AG04450 (cell line): ENCODE measurements at regions not wholly inside any gene's neighbourhood (a gene's known extent, or its start where the extent isn't known, plus 50 kb on each side); places are given as distances from the start of the nearest gene placed in this dataset.
"Not testable (repeated sequence)": the region's sequence is repeated elsewhere in the genome, so short reads cannot be mapped to it uniquely, and the experiment has no call there.

Experiments
- CTCF ChIA-PET: fragments of 300-600, 350-600 bp; formaldehyde crosslinking; extraction: SDS; loops from one replicate; lab custom pipeline; 2022; ENCODE audit warnings: antibody characterized with exemption, inconsistent platforms; lab: Charles Lee
- POLR2A ChIA-PET: fragments of 350-600 bp; formaldehyde crosslinking; extraction: SDS; loops from one replicate; lab custom pipeline; 2021; ENCODE audit warnings: antibody characterized with exemption, inconsistent platforms; lab: Yijun Ruan, JAX
- DNase-seq: peaks from one replicate; pipeline ENCODE4 v3.0.0-alpha.2; 2011; ENCODE audit warnings: low read depth, low spot score
- H3K27ac ChIP-seq: one replicate; pipeline ENCODE4 v1.5.1; 2012; ENCODE audit warnings: low read depth, low read length, control low read depth
- H3K27me3 ChIP-seq: one replicate; pipeline ENCODE4 v1.6.0; 2012; ENCODE audit warnings: low read length; ENCODE audit not compliant: control insufficient read depth, insufficient read depth
- H3K4me3 ChIP-seq: 2 replicates; pipeline ENCODE4 v1.5.1; 2011; ENCODE audit warnings: mild to moderate bottlenecking, low read depth, low read length, control low read depth
- H3K9me3 ChIP-seq: 2 replicates; pipeline ENCODE4 v1.5.1; 2012; ENCODE audit warnings: low read length; ENCODE audit not compliant: control insufficient read depth, insufficient read depth
- CTCF ChIP-seq: IDR thresholded peaks from 2 replicates; pipeline ENCODE4 v1.5.1; 2011; ENCODE audit warnings: low read depth, low read length, control low read depth, inconsistent platforms

- H3K4me3 ChIP-seq = no peak overlapping the region
- no peaks in the 10 kb centered on the region for H3K27me3 ChIP-seq
- H3K9me3 ChIP-seq = peaks cover 24% of the 10 kb centered on the region
- DNase-seq = no peak
- ChIA-PET CTCF (no interaction called here), POLR2A (no interaction called here)
- H3K27ac ChIP-seq = no peak overlapping the region
- TF ChIP-seq CTCF = no peak
Measured at GRCh38 chr2:78147466-78147865, 625.3 kb upstream of the LRRTM4 start.

- peaks cover 3% of the 10 kb centered on the region for H3K9me3 ChIP-seq
- ChIA-PET POLR2A (no interaction called here), CTCF (no interaction called here)
- TF ChIP-seq CTCF = no peak
- no peak overlapping the region for H3K4me3 ChIP-seq
- no peaks in the 10 kb centered on the region for H3K27me3 ChIP-seq
- no peak for DNase-seq
- H3K27ac ChIP-seq = no peak overlapping the region
Measured at GRCh38 chr2:78154586-78154985, 632.4 kb upstream of the LRRTM4 start.

- H3K27me3 ChIP-seq = no peaks in the 10 kb centered on the region
- ChIA-PET CTCF (no interaction called here), POLR2A (no interaction called here)
- H3K27ac ChIP-seq = no peak overlapping the region
- no peak for TF ChIP-seq CTCF
- peaks cover 6% of the 10 kb centered on the region; the same call in 1 of the 2 replicates for H3K9me3 ChIP-seq
- H3K4me3 ChIP-seq = no peak overlapping the region
- no peak for DNase-seq
Measured at GRCh38 chr2:78162202-78162601, 640.0 kb upstream of the LRRTM4 start.

GRCh38 chr2:78172157-78172556 lies 650.0 kb upstream of the LRRTM4 start:
- H3K27me3 ChIP-seq, DNase-seq, CTCF ChIA-PET, H3K9me3 ChIP-seq, H3K4me3 ChIP-seq, H3K27ac ChIP-seq, POLR2A ChIA-PET: not testable (repeated sequence)

- Histone ChIP-seq H3K9me3 (peaks cover 3% of the 10 kb centered on the region), H3K27ac (no peak overlapping the region), H3K27me3 (no peaks in the 10 kb centered on the region), H3K4me3 (no peak overlapping the region)
- no peak for DNase-seq
- TF ChIP-seq CTCF = no peak
- CTCF ChIA-PET = no interaction called here
- POLR2A ChIA-PET = no interaction called here
Measured at GRCh38 chr2:78175645-78176044, 653.5 kb upstream of the LRRTM4 start.

- TF ChIP-seq CTCF = no peak
- no peaks in the 10 kb centered on the region for H3K27me3 ChIP-seq
- no peak overlapping the region for H3K4me3 ChIP-seq
- POLR2A ChIA-PET = no interaction called here
- no peaks in the 10 kb centered on the region; the same call in 1 of the 2 replicates for H3K9me3 ChIP-seq
- CTCF ChIA-PET = no interaction called here
- no peak overlapping the region for H3K27ac ChIP-seq
- DNase-seq = no peak
Measured at GRCh38 chr2:78201064-78201575, 678.9 kb upstream of the LRRTM4 start.
